ENCODE measurements at regions not wholly inside any gene's neighbourhood (a gene's known extent, or its start where the extent isn't known, plus 50 kb on each side); places are given as distances from the start of the nearest gene placed in this dataset.

DNA sequence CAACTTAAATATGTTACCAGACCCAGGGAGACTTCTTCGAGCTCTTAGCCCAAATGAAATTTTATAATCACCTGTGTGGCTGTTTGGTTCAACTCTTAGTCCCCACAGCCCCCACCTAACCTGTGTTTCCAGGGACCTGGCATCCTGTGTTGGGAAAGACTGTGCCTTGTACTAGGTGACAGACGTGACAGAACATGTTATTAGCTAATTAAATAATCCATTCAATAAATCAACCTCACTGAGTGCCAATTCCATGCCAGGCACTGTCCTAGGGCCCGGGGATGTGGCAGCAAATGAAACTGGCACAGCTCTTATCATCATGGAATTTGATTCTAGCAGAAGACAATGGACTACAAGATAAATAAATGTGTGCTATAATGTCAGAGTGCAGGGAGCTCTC lies 431.9 kb downstream of the MIAT start:
- Histone ChIP-seq H2BK15ac (ENCODE audit: low read length) (no peak overlapping the region), H3K4me1 (replicated peaks in 1 of 4; ENCODE audit: control insufficient read depth in 3 of 4, insufficient read depth in 4 of 4, low read length in 3 of 4) (peaks cover 0 to 8% (median 3%) of the 10 kb centered on the region in 4 experiments; a peak in 6 of 7 replicates), H4K20me1 (replicated peaks in 1 of 2; ENCODE audit: control insufficient read depth in 1 of 2, insufficient read depth in 2 of 2, low read length in 2 of 2) (peaks cover 0 to 5% of the 10 kb centered on the region in 2 experiments), H3K14ac (ENCODE audit: insufficient read length) (no peak overlapping the region), H3K36me3 (ENCODE audit: control insufficient read depth in 2 of 4, insufficient read depth in 4 of 4, low read length in 3 of 4) (no peaks in the 10 kb centered on the region; a peak in 1 of 8 replicates), H2AFZ (ENCODE audit: low read length) (no peak overlapping the region), H3K79me2 (ENCODE audit: control insufficient read depth in 1 of 2, insufficient read depth in 2 of 2, low read length in 2 of 2) (no peaks in the 10 kb centered on the region; a peak in 1 of 4 replicates), H3K79me1 (ENCODE audit: low read depth, low read length) (no peaks in the 10 kb centered on the region), H3K9me3 (ENCODE audit: insufficient read depth in 2 of 2, low read depth in 1 of 2, low read length in 1 of 2) (no peaks in the 10 kb centered on the region), H3K18ac (ENCODE audit: extremely low read depth, low read length) (no peak overlapping the region), H2BK20ac (ENCODE audit: low read length) (no peak overlapping the region), H2AK5ac (ENCODE audit: low read depth, low read length) (no peak overlapping the region), H4K91ac (replicated peaks; ENCODE audit: insufficient read length, low read length) (no peak overlapping the region), H4K8ac (ENCODE audit: extremely low read depth, insufficient read depth, low read length) (no peak overlapping the region), H3K9ac (replicated peaks in 1 of 4; ENCODE audit: extremely low read depth in 1 of 4, low read depth in 3 of 4, low read length in 3 of 4) (no peak overlapping the region), H2BK5ac (ENCODE audit: low read depth, low read length) (no peak overlapping the region), H3K4me3 (ENCODE audit: extremely low read depth in 1 of 4, insufficient read depth in 2 of 4, low read depth in 3 of 4, low read length in 4 of 4) (no peak overlapping the region), H3K27me3 (replicated peaks in 1 of 4; ENCODE audit: control insufficient read depth in 3 of 4, extremely low read depth in 1 of 4, insufficient read depth in 3 of 4, low read length in 3 of 4) (no peaks in the 10 kb centered on the region; a peak in 1 of 7 replicates), H2BK120ac (replicated peaks; ENCODE audit: low read depth, low read length) (no peak overlapping the region), H3K56ac (replicated peaks; ENCODE audit: insufficient read length, low read depth, low read length) (no peak overlapping the region), H3K23ac (ENCODE audit: insufficient read length) (no peak overlapping the region), H4K5ac (ENCODE audit: insufficient read length, low read depth, low read length) (no peak overlapping the region), H3K4ac (replicated peaks; ENCODE audit: insufficient read length, low read depth, low read length) (no peak overlapping the region), H3K4me2 (ENCODE audit: insufficient read depth in 1 of 2, low read depth in 2 of 2, low read length in 2 of 2) (no peak overlapping the region), H2BK12ac (ENCODE audit: low read depth, low read length) (no peak overlapping the region), H3K27ac (ENCODE audit: low read depth, low read length) (no peak overlapping the region), H3K23me2 (ENCODE audit: low read depth, low read length) (peaks cover 12% of the 10 kb centered on the region)
- FAIRE-seq (no peak), DNase-seq (ENCODE audit: low read depth in 1 of 2, low spot score in 2 of 2) (no peak)
- WGBS, 2 experiments (ENCODE audit: extremely low coverage in 1 of 2, insufficient coverage in 1 of 2, insufficient read length in 1 of 2, insufficient replicate concordance in 2 of 2, low coverage in 1 of 2, low lambda C conversion rate in 2 of 2, missing lambda C conversion rate in 1 of 2) = 71% methylated on average over 3 of the region's 3 CpGs; no CpG with 5 or more reads in 1 of the 2 experiments
- POLR2A ChIA-PET (ENCODE audit: partially characterized antibody) = no interaction called here
- CTCF ChIA-PET (ENCODE audit: partially characterized antibody) = interaction anchor here (0.6 kb wide), 1 partner anchor 25 kb away, joined by 3 read pairs; no protein-coding TSS in a partner anchor
- TF ChIP-seq MAFK (IDR thresholded peaks at IDR 0.05; ENCODE audit: low read depth, low read length) = no peak

Measured in H1 (cell line).